Left lobe of liver (tissue), 2 donors: ENCODE measurements at regions not wholly inside any gene's neighbourhood (a gene's known extent, or its start where the extent isn't known, plus 50 kb on each side); places are given as distances from the start of the nearest gene placed in this dataset.
"Not testable (repeated sequence)": the region's sequence is repeated elsewhere in the genome, so short reads cannot be mapped to it uniquely, and the experiment has no call there.

Experiments
- ATAC-seq: fragments of 200-7000 bp; cut with Tn5 transposase; one replicate; pipeline ENCODE4 v1.9.1; 2020; ENCODE audit warnings: mild to moderate bottlenecking, moderate library complexity
- DNase-seq: peaks from one replicate; pipeline ENCODE4 v3.0.0-alpha.2; 2020; ENCODE audit warnings: low spot score
- donor health status: DM: no; HTN: no; CAD: no; lungs with moderate emphysema.
- donor health status: DM: no; HTN: yes; CAD: no.

- DNase-seq (no peak), ATAC-seq (no peak)
These were observed 529.5 kb downstream of the NTRK3 start for GRCh38 chr15:87727073-87727472.

DNA sequence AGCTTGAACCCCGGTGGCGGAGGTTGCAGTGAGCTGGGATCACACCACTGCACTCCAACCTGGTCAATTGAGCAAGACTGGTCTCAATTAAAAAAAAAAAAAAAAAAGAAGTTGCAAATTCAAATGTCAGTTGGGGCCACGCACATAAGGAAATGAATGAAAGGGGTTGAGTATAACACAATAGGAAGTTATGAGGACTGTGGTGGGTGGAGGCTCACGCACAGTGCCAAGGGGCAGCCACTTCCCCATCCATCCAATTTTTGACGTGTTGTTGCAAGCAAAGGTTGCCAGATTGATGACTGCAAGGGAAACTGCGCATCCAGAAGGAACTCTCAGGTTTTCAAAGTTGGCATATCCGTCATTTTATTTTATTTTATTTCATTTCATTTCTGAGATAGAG lies 532.2 kb downstream of the NTRK3 start:
- DNase-seq (no peak), ATAC-seq (no peak)

- DNase-seq (no peak), ATAC-seq (no peak)
These were observed 533.4 kb downstream of the NTRK3 start for GRCh38 chr15:87722941-87723691.

- no peak for ATAC-seq
- DNase-seq = no peak
These were observed 536.3 kb downstream of the NTRK3 start for GRCh38 chr15:87720235-87720634.

DNA sequence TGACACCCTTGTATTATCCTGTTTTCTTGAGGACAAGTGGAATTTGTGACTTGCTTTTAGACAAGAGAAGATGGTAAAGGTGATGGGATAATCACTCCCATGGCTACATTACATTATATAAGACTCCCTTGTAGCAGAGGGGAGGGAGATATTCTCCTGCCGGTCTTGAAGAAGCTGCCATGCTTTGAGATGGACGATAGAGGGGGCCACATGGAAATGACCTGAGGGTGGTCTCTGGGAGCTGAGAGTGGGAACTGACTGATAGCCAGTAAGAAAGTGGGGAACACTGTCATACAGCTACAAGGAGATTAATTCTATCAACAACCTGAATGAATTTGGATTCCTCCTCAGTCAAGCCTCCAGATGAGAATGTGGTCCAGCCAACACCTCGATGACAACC lies 540.1 kb downstream of the NTRK3 start:
- ATAC-seq = no peak
- no peak for DNase-seq

GRCh38 chr15:87715252-87715651 lies 541.3 kb downstream of the NTRK3 start:
- ATAC-seq (no peak), DNase-seq (no peak)

DNA sequence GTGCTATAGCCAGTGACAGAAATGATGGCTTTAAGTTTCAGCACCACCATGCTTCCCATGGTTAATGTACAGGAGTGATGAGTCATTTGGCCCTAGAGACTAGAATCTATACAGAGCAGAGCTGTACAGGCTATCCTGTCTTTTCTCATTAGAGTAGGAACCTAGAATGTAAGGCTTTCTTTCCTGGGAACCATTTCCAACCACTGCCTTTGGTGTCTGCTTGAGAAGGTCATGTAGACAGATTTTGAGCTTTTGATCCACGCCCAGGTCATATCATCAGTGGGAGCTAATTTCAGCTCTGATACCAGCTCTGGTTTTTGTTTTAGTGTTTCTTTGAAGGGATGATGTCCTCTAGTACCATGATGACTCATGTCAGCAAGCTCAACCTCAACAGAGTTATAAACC lies 543.1 kb downstream of the NTRK3 start:
- DNase-seq (no peak), ATAC-seq (no peak)

GRCh38 chr15:87712211-87712610 lies 544.3 kb downstream of the NTRK3 start:
- ATAC-seq = no peak
- no peak for DNase-seq

DNA sequence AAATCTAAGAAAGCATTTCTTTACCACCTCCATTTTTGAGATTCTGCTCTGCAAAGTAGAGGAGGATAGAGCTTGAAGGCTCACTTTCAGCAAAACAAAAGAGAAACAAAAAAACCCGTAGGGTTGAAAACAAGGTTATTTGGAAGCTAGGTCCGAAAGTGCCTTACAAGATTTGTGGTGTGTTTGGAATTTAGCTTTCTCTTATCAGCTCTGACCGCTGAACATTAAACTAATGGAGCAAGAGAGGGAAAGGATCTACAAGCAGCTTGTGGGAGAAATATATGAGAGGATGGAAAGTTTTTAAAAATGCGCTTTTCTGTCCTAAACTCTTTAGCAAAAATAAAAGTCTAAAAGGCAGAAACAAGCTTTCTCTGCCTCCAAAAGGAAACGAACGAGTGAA lies 545.5 kb downstream of the NTRK3 start:
- ATAC-seq (no peak), DNase-seq (no peak)

DNA sequence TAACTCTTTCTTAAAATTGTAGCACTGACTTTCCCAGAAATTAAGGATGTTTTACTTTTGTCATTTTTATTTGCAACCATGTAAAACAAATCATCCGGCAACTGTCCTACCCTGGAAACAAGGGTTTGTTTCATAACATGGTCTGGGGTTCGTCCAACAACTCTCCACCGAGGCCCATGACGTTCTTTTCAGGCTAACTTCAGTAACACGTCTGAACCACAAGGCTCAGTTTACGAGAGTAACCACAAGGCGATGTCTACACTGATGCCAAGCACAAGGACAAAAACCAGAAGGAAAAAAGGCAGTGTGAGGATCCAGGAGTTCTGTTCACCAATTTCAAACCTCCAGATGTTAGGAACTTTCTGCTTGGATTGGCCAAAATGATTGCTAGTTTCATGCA lies 546.1 kb downstream of the NTRK3 start:
- ATAC-seq = no peak
- no peak for DNase-seq

GRCh38 chr15:87707566-87708130 lies 548.9 kb downstream of the NTRK3 start:
- no peak for ATAC-seq

GRCh38 chr15:87707071-87707470 lies 549.5 kb downstream of the NTRK3 start:
- DNase-seq (no peak), ATAC-seq (no peak)

More at GRCh38 chr15:87707566-87708130, 548.9 kb downstream of the NTRK3 start:
- DNase-seq = no peak

- DNase-seq (no peak), ATAC-seq (no peak)
These were observed 550.5 kb downstream of the NTRK3 start for GRCh38 chr15:87706001-87706400.

DNA sequence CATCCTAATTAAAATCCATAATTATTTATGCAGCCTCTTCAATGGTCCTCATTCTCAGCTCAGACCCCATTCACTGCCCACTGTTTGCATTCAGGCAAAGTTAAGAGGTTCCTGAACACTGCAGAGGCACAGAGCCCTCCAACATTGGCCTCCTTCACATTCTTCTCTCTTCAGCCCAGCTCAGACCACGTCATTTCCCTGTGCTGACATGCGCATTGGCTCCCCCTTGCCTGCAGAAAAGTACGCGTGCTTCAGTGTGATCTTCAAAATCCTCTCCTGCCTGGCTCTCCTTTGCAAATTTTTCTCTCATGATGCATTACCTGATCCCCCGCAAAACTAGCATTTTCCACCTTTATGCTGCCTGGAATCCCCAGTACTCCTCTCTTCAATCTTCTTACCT lies 552.3 kb downstream of the NTRK3 start:
- ATAC-seq (no peak), DNase-seq (no peak)

GRCh38 chr15:87703327-87704111 lies 553.0 kb downstream of the NTRK3 start:
- no peak for DNase-seq
- no peak for ATAC-seq

DNA sequence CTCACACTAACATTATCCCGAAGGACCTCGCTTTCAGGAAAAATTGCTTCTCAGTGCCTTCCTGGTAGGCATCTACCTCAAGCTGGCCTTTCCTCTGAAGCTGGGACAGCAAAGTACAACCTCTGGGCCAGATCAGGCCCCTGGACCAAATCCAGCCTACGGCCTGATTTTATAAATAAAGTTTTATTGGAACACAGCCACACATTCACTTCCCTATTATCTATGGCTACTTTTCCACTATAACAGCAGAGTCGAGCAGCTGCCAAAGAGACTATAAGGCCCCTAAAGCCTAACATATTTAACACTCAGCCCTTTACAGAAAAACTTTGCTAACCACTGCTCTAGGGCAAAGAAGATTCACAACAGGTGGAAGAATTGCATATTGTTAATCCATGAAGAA lies 554.3 kb downstream of the NTRK3 start:
- DNase-seq (no peak), ATAC-seq (no peak)

DNA sequence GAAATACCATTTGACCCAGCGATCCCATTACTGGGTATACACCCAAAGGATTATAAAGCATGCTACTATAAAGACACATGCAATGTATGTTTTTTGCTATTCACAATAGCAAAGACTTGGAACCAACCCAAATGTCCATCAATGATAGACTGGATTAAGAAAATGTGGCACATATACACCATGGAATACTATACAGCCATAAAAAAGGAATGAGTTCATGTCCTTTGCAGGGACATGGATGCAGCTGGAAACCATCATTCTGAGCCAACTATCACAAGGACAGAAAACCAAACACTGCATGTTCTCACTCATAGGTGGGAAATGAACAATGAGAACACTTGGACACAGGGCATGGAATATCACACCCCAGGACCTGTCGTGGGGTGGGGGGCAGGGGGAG lies 558.1 kb downstream of the NTRK3 start:
- not testable (repeated sequence) for DNase-seq, ATAC-seq

DNA sequence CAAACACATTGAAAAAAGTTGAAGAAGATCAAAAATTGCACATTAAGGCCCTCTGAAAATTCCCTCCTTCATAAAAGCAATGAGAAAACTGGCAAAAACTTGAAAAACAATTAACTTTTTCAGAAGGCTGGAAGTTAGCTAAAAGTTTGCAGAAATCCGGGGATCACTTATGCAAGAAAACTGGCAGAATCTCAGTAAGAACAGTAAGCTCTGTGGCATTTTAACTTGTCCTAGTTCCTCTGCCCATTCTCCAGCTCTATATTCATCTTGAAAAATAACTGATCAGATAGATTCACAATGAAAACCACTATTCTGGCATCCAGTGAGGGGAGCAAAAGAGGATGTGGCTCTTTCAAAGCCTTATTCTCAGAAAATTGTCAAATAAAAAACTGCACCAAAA lies 566.8 kb downstream of the NTRK3 start:
- ATAC-seq (no peak), DNase-seq (no peak)

DNA sequence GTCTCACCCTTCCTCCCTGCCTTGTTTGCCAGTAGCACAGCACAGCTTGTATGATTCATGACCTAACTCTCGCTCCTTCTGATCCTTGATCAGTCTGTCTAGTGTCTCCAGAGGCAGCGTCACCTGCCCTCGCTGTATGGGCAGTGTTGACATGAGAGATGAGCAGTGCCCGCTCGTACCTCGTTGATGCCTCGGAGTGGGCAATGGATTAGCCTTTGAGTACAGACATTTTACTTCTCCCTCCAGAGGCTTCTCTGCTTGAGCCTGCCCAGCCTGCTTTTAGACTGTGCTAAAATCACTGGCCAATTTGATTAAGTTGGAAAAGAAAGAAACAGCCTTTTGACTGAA lies 569.0 kb downstream of the NTRK3 start:
- ATAC-seq (no peak), DNase-seq (no peak)

GRCh38 chr15:87686841-87687522 lies 569.6 kb downstream of the NTRK3 start:
- DNase-seq (no peak), ATAC-seq (no peak)

DNA sequence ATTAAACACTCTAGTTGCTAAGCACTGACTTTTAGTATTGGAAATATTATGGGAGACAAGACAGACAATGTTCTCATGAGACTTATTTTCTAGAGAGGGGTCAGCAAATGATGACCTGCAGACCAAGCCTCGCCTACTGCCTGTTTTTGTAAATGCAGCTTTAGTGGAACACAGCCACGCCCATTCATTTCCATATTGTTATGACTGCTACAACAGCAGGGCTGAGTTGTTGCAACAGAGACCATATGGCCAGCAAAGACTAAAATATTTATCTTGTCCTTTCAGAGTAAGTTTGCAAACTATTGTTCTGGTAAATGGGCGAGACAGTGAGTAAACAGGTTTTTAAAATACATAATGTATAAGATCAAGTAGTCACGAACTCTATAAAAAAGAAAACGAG lies 570.2 kb downstream of the NTRK3 start:
- ATAC-seq (no peak), DNase-seq (no peak)

GRCh38 chr15:87682527-87682926 lies 574.0 kb downstream of the NTRK3 start:
- DNase-seq (no peak), ATAC-seq (no peak)
